Karpas-422 (cell line): ENCODE measurements at regions not wholly inside any gene's neighbourhood (a gene's known extent, or its start where the extent isn't known, plus 50 kb on each side); places are given as distances from the start of the nearest gene placed in this dataset.

Source experiments
- DNase-seq: peaks from one replicate; pipeline ENCODE4 v3.0.0-alpha.2; 2015
- H2AFZ ChIP-seq: fragments of 200-600 bp; sonication (generic); 2 replicates; pipeline ENCODE4 v1.6.1; 2014; ENCODE audit warnings: antibody characterized with exemption, low read length, mixed read lengths
- H3K27ac ChIP-seq: fragments of 200-600 bp; sonication (generic); 2 replicates; pipeline ENCODE4 v1.5.1; 2014; ENCODE audit warnings: mild to moderate bottlenecking, low read length, moderate library complexity
- H3K27me3 ChIP-seq: fragments of 200-600 bp; sonication (generic); 2 replicates; pipeline ENCODE4 v1.6.1; 2014; ENCODE audit warnings: low read length, mixed read lengths
- H3K36me3 ChIP-seq: fragments of 200-600 bp; sonication (generic); 2 replicates; pipeline ENCODE4 v1.6.1; 2014; ENCODE audit warnings: low read length, mixed read lengths; ENCODE audit not compliant: insufficient read depth
- H3K4me1 ChIP-seq: fragments of 200-600 bp; sonication (generic); 2 replicates; pipeline ENCODE4 v1.6.1; 2014; ENCODE audit warnings: mild to moderate bottlenecking, low read length, mixed read lengths
- H3K4me2 ChIP-seq: fragments of 200-600 bp; sonication (generic); 2 replicates; pipeline ENCODE4 v1.6.1; 2014; ENCODE audit warnings: low read length, low read depth, mild to moderate bottlenecking; ENCODE audit not compliant: poor library complexity, severe bottlenecking
- H3K4me3 ChIP-seq: fragments of 200-600 bp; sonication (generic); 2 replicates; pipeline ENCODE4 v1.5.1; 2014; ENCODE audit warnings: mild to moderate bottlenecking, antibody characterized with exemption, low read length, mixed read lengths
- H3K79me2 ChIP-seq: fragments of 200-600 bp; sonication (generic); 2 replicates; pipeline ENCODE4 v1.6.1; 2014; ENCODE audit warnings: mild to moderate bottlenecking, low read length, mixed read lengths
- H3K9ac ChIP-seq: fragments of 200-600 bp; sonication (generic); 2 replicates; pipeline ENCODE4 v1.6.0; 2014; ENCODE audit warnings: low read length
- H3K9me2 ChIP-seq: fragments of 200-600 bp; sonication (generic), shearing (Covaris generic); replicated peaks from 2 replicates; pipeline ENCODE4 v1.6.0; 2014; ENCODE audit warnings: mild to moderate bottlenecking, low read length, moderate library complexity; ENCODE audit not compliant: insufficient read depth
- H3K9me3 ChIP-seq: fragments of 300-700, 200-600 bp; sonication (generic); 2 replicates; pipeline ENCODE4 v1.6.1; 2014; ENCODE audit warnings: low read length, mixed read lengths
- H4K20me1 ChIP-seq: fragments of 200-600 bp; sonication (generic); 2 replicates; pipeline ENCODE4 v1.6.1; 2014; ENCODE audit warnings: mild to moderate bottlenecking, antibody characterized with exemption, low read length, low read depth; ENCODE audit not compliant: insufficient read depth

DNA sequence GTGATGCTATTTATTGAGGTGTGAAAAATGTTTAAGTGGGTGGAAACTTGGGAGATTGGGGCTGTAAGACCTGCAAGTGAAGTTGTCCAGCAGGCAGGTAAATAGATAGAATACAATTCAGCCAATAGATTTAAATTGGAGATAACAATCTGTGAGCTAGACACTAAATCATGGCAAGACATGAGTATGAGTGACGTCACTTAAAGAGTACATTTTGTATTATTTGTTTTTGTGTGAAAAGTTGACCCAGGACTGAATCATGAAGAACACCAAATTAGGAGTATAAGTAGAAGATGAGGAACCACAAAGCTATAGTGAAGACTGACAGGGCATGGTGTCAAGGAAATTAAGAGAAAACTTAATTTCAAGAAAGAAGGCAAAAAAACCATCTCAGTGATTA, 249.1 kb upstream of the SEMA3C start:
- H4K20me1 ChIP-seq: no peaks in the 10 kb centered on the region
- H3K4me1 ChIP-seq: no peaks in the 10 kb centered on the region
- no peaks in the 10 kb centered on the region for H3K27me3 ChIP-seq
- no peak overlapping the region for H3K4me2 ChIP-seq
- no peak overlapping the region for H3K9ac ChIP-seq
- H3K4me3 ChIP-seq: no peak overlapping the region
- DNase-seq: no peak
- no peak overlapping the region for H2AFZ ChIP-seq
- no peaks in the 10 kb centered on the region for H3K36me3 ChIP-seq
- H3K9me3 ChIP-seq: peaks cover 13% of the 10 kb centered on the region; the same call in 1 of the 2 replicates
- H3K27ac ChIP-seq: no peak overlapping the region
- H3K9me2 ChIP-seq: no peaks in the 10 kb centered on the region
- no peaks in the 10 kb centered on the region for H3K79me2 ChIP-seq

DNA sequence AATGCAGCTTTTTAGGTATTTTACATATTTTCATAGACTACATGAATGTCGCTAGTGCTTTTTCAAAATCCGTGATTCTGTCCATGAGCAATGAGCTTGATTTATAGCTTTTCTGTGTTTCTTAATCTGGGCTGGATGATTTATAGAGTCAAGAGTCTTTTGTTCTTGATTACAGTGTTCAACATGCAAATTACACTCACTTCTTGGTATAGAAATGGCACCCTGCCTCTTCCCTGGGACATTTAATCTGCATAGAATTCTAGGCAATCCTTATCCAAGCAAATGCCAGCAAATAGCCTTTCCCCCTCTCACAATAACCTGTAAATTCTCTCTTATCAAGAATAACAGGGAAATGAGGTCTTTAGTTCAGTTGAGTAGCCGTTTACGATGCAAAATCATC, 246.2 kb upstream of the SEMA3C start:
- Histone ChIP-seq H3K4me3 (no peak overlapping the region), H3K4me1 (no peaks in the 10 kb centered on the region), H3K9me3 (peaks cover 16% of the 10 kb centered on the region), H3K9me2 (no peaks in the 10 kb centered on the region), H3K27ac (no peak overlapping the region), H3K36me3 (no peaks in the 10 kb centered on the region), H3K27me3 (no peaks in the 10 kb centered on the region), H3K79me2 (no peaks in the 10 kb centered on the region), H2AFZ (no peak overlapping the region), H3K4me2 (no peak overlapping the region), H3K9ac (no peak overlapping the region), H4K20me1 (no peaks in the 10 kb centered on the region)
- DNase-seq: no peak

- no peak for DNase-seq
- no peak overlapping the region for H3K4me3 ChIP-seq
- H3K9ac ChIP-seq: no peak overlapping the region
- peaks cover 22% of the 10 kb centered on the region for H3K9me3 ChIP-seq
- no peaks in the 10 kb centered on the region for H3K36me3 ChIP-seq
- no peaks in the 10 kb centered on the region for H3K9me2 ChIP-seq
- H2AFZ ChIP-seq: no peak overlapping the region
- no peak overlapping the region for H3K4me2 ChIP-seq
- H3K27ac ChIP-seq: no peak overlapping the region
- H4K20me1 ChIP-seq: no peaks in the 10 kb centered on the region
- H3K4me1 ChIP-seq: no peaks in the 10 kb centered on the region
- H3K27me3 ChIP-seq: no peaks in the 10 kb centered on the region
- H3K79me2 ChIP-seq: no peaks in the 10 kb centered on the region
Observed at GRCh38 chr7:81162771-81163525, 244.1 kb upstream of the SEMA3C start.

GRCh38 chr7:81162234-81162633, 243.4 kb upstream of the SEMA3C start:
- H3K9me3 ChIP-seq: peaks cover 19% of the 10 kb centered on the region
- H3K4me2 ChIP-seq: no peak overlapping the region
- no peak overlapping the region for H3K9ac ChIP-seq
- no peak overlapping the region for H3K4me3 ChIP-seq
- no peaks in the 10 kb centered on the region for H3K27me3 ChIP-seq
- no peak overlapping the region for H2AFZ ChIP-seq
- H3K9me2 ChIP-seq: no peaks in the 10 kb centered on the region
- no peaks in the 10 kb centered on the region for H3K79me2 ChIP-seq
- no peaks in the 10 kb centered on the region for H3K4me1 ChIP-seq
- no peak overlapping the region for H3K27ac ChIP-seq
- H4K20me1 ChIP-seq: no peaks in the 10 kb centered on the region
- no peaks in the 10 kb centered on the region for H3K36me3 ChIP-seq
- no peak for DNase-seq

- Histone ChIP-seq H3K9ac (no peak overlapping the region), H3K79me2 (no peaks in the 10 kb centered on the region), H3K27me3 (no peaks in the 10 kb centered on the region), H4K20me1 (no peaks in the 10 kb centered on the region), H3K9me3 (peaks cover 19% of the 10 kb centered on the region), H3K4me1 (no peaks in the 10 kb centered on the region), H3K4me3 (no peak overlapping the region), H3K27ac (no peak overlapping the region), H2AFZ (no peak overlapping the region), H3K9me2 (no peaks in the 10 kb centered on the region), H3K4me2 (no peak overlapping the region), H3K36me3 (no peaks in the 10 kb centered on the region)
- no peak for DNase-seq
Observed at GRCh38 chr7:81161451-81162075, 242.7 kb upstream of the SEMA3C start.

DNA sequence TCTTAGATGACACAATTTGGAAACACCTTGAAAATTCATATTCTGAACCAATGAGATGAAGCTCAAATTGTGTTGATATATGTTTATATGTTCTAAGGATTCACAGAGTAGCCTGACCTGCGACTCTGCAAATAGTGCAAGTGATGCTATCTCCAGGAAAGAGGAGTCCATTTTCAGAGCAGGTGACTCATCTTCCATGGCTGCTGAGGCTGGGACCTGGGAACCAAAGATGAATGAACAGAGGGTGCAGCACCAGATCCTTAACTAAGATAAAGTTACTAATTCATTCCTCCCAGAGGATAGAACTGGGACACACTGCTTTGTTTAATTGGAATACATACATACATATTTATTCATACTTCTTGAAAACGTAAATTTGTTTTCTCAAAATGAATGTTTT, 240.6 kb upstream of the SEMA3C start:
- Histone ChIP-seq H2AFZ (no peak overlapping the region), H3K9me3 (peaks cover 18% of the 10 kb centered on the region), H3K4me3 (no peak overlapping the region), H3K36me3 (no peaks in the 10 kb centered on the region), H3K9me2 (no peaks in the 10 kb centered on the region), H3K27ac (no peak overlapping the region), H3K27me3 (no peaks in the 10 kb centered on the region), H3K79me2 (no peaks in the 10 kb centered on the region), H4K20me1 (no peaks in the 10 kb centered on the region), H3K4me2 (no peak overlapping the region), H3K4me1 (no peaks in the 10 kb centered on the region), H3K9ac (no peak overlapping the region)
- DNase-seq: no peak

DNA sequence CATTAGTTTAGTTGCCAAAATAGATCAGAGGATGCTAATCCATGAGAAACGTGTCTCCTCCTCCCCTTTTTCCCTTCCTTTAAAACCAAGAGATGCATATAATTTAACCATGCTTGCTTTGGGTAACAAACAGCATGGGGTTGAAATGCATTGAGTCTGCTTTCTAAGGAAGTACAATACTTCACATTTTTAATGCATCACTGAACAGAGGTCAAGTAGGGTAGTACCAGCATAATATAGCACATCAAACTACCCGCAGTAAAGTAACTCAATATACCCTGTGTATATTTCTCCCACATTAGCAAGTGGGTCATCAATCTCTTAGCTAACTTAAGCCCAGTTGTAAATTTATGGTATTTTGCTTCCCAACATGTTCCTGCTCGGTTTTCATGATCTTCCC, 239.3 kb upstream of the SEMA3C start:
- Histone ChIP-seq H3K4me1 (no peaks in the 10 kb centered on the region), H3K27ac (no peak overlapping the region), H3K9ac (no peak overlapping the region), H3K27me3 (no peaks in the 10 kb centered on the region), H3K36me3 (no peaks in the 10 kb centered on the region), H3K4me2 (no peak overlapping the region), H3K4me3 (no peak overlapping the region), H2AFZ (no peak overlapping the region), H3K9me2 (no peaks in the 10 kb centered on the region), H3K9me3 (peaks cover 26% of the 10 kb centered on the region), H3K79me2 (no peaks in the 10 kb centered on the region), H4K20me1 (no peaks in the 10 kb centered on the region)
- no peak for DNase-seq

GRCh38 chr7:81155654-81156373, 237.0 kb upstream of the SEMA3C start:
- H2AFZ ChIP-seq: no peak overlapping the region
- H3K9me2 ChIP-seq: no peaks in the 10 kb centered on the region
- H4K20me1 ChIP-seq: no peaks in the 10 kb centered on the region
- DNase-seq: no peak
- H3K36me3 ChIP-seq: no peaks in the 10 kb centered on the region
- no peak overlapping the region for H3K4me2 ChIP-seq
- H3K4me3 ChIP-seq: no peak overlapping the region
- no peak overlapping the region for H3K9ac ChIP-seq
- H3K27ac ChIP-seq: no peak overlapping the region
- H3K4me1 ChIP-seq: no peaks in the 10 kb centered on the region
- H3K27me3 ChIP-seq: no peaks in the 10 kb centered on the region
- peaks cover 39% of the 10 kb centered on the region for H3K9me3 ChIP-seq
- no peaks in the 10 kb centered on the region for H3K79me2 ChIP-seq
